ENCODE measurements at regions not wholly inside any gene's neighbourhood (a gene's known extent, or its start where the extent isn't known, plus 50 kb on each side); places are given as distances from the start of the nearest gene placed in this dataset.

- no peak for TF ChIP-seq EZH2 (IDR thresholded peaks at IDR 0.05)
- TF ChIP-seq CTCF (IDR thresholded peaks at IDR 0.05) = no peak
These were observed 476.5 kb upstream of the PCDH15 start for GRCh38 chr10:55277549-55277948.

All from neural progenitor cell (in vitro differentiated cells).